ENCODE measurements at regions not wholly inside any gene's neighbourhood (a gene's known extent, or its start where the extent isn't known, plus 50 kb on each side); places are given as distances from the start of the nearest gene placed in this dataset.

DNA sequence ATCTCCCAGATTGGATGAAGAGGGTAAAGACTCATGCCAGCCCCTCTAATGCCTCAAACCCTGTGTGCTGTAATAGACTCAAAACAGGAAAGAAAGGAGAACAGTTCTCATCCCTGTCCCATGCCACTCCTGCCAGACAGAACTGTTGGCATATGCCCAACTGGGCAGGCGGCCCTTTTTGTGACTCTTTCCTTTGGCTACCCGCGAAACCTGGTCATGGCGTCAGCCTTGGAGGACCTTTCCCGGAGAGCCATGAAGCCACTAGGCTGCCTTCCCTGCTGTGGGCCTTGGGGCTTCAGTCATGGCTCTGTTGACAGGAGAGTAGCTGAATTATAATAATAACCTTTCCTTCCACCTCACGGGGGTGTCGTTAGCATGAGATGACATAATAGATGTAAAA is 75.9 kb upstream of the SEMA6A start:
- no peak for DNase-seq (ENCODE audit: low spot score)

DNA sequence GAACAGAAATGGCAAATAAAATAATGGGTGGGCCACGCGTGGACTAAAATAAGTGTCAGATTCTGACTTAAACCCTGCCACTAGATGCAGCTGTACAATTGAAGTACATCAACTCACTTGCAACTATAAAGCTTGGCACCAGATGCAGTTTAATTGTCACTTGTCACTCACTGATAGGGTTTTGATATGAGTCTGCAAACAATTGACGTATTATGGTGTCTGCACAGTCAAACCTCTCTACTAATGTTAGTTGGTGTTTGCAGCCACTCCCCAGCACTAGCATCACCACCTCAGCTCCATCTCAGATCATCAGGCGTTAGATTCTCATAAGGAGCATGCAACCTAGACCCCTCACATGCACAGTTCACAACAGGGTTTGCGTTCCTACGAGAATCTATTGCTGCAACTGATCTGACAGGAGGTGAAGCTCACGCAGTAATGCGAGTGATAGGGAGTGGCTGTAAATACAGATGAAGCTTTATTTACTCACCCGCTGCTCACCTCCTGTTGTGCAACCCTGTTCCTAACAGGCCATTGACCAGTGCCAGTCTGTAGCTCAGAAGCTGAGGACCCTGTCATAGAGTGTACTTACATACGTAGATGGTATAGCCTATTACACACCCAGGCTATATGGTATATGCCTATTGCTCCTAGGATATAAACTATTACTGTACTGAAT is 72.1 kb upstream of the SEMA6A start:
- no peak for DNase-seq (ENCODE audit: low spot score)

DNA sequence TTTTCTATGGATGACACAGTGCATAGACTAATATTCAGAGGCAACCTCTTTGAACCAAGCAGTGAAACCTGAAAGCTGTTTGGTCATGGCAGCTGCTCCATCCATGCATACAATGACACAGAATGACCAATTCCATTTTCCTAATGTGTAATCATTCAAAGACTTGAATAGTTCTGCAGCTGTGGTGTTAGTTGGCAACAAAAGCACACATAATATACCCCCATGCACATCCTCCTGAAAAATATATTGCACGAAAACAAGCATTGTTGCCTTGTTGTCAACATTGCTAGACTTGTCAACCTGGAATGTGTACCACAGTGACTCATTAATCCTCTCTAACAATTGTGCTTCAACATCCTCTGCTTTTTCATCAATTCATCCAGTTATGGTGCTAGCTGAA is 71.0 kb upstream of the SEMA6A start:
- no peak for DNase-seq (ENCODE audit: low spot score)

- no peak for DNase-seq (ENCODE audit: low spot score)
These were observed 65.6 kb upstream of the SEMA6A start for GRCh38 chr5:116640236-116640635.

- DNase-seq (ENCODE audit: low spot score), result no peak
These were observed 62.6 kb upstream of the SEMA6A start for GRCh38 chr5:116637149-116637740.

DNA sequence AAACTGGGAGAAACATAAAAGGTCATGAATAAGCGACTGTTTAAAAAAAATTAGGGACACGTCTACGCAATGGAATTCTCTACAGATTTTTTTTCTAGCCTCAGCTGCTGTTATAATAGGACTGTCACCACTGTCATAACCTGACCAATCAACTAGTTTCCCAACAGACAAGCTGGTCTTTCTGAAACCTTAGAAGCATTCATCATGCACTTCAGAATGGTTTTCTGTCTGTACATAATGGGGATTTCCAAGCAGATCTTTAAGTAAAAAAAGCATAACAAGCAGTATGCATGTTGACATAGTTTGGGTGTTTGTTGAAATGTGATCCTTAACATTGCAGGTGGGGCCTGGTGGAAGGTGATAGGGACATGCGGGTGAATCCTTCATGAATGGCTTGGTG is 58.3 kb upstream of the SEMA6A start:
- no peak for DNase-seq (ENCODE audit: low spot score)

- DNase-seq (ENCODE audit: low spot score), result no peak
These were observed 56.5 kb upstream of the SEMA6A start for GRCh38 chr5:116631147-116631546.

GRCh38 chr5:116629168-116629567 is 54.5 kb upstream of the SEMA6A start:
- DNase-seq (ENCODE audit: low spot score), result no peak

GRCh38 chr5:116626945-116627679 is 52.5 kb upstream of the SEMA6A start:
- no peak for DNase-seq (ENCODE audit: low spot score)

DNA sequence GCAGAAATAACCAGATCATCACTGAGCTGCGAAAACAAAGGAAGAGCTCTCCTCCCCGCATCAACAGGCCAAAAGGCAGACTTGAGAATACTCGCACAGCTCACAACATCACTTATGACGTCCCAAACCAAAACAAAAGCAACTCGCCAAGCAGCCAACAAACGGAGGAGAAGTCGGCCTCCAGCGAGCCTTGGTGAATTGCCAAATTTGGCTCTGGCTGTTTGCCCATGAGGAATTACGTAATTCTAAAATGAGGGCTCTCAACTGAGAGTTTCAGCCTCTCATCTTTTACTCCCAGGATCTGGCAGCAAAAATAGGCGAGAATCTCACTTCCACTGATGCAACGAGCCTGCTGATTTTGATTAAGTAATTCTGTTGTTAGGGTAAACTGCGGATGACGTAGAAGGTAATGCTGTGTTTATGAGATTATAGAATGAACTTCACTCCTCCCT is 51.7 kb upstream of the SEMA6A start:
- DNase-seq (ENCODE audit: low spot score), result peak; percentile 90

Measured in pons (tissue), 1 donor.